HCT116 (cell line): ENCODE measurements at regions not wholly inside any gene's neighbourhood (a gene's known extent, or its start where the extent isn't known, plus 50 kb on each side); places are given as distances from the start of the nearest gene placed in this dataset.

Experiments used
- ATAC-seq: fragments of 200-7000 bp; cut with Tn5 transposase; 2 replicates; pipeline ENCODE4 v1.9.1; 2020; ENCODE audit warnings: mild to moderate bottlenecking, moderate library complexity
- BruUV-seq: library from RNA; stranded (reverse); fragments of 400-500 nt; replicated peaks from 2 replicates; lab custom pipeline; 2021; lab: Mats Ljungman, UMichigan
- CTCF ChIA-PET: fragments of 300-600 bp; sonication (Branson Sonifier 250); formaldehyde crosslinking; loops from one replicate; lab custom pipeline; 2021; ENCODE audit warnings: antibody characterized with exemption; lab: Charles Lee
- POLR2A ChIA-PET: fragments of 300-600, 350-600 bp; sonication (Branson Sonifier 250); formaldehyde crosslinking; loops from one replicate; lab custom pipeline; 2021; ENCODE audit warnings: antibody characterized with exemption; lab: Charles Lee
- RAD21 ChIA-PET, 2 experiments: fragments of 300-600 bp; sonication (Branson Sonifier 250); formaldehyde crosslinking; loops; one replicate each; lab custom pipeline; 2023; ENCODE audit warnings: low total read pairs in 2 of 2; ENCODE audit not compliant: uncharacterized antibody in 2 of 2, unreplicated experiment in 2 of 2, low non-redundant PET in 1 of 2; lab: Charles Lee
- DNase-seq: peaks from one replicate; pipeline ENCODE4 v3.0.0-alpha.2; 2010; ENCODE audit warnings: low read depth, low spot score
- H2AFZ ChIP-seq: fragments of 200-600 bp; shearing (Covaris generic), sonication (generic); 2 replicates; pipeline ENCODE4 v1.6.1; 2017; ENCODE audit warnings: low read depth, mixed run types, mixed read lengths, antibody characterized with exemption, low read length; ENCODE audit not compliant: poor library complexity, severe bottlenecking
- H3K27ac ChIP-seq: 2 replicates; pipeline ENCODE4 v1.5.1; 2012; ENCODE audit warnings: low read depth, low read length
- H3K27me3 ChIP-seq: fragments of 200-600 bp; sonication (generic); 2 replicates; pipeline ENCODE4 v1.6.1; 2016; ENCODE audit warnings: mixed run types, low read length, mixed read lengths; ENCODE audit not compliant: insufficient read depth
- H3K36me3 ChIP-seq, 2 experiments: fragments of 200-500 bp in 1 of 2; fragments of 200-600 bp in 1 of 2; sonication (Bioruptor generic) in 1 of 2; sonication (generic) in 1 of 2; 2 replicates each; pipeline versions ENCODE4 v1.5.1 to v1.6.1; 2014 to 2016; ENCODE audit warnings: low read length in 2 of 2, inconsistent platforms in 1 of 2, mixed read lengths in 1 of 2, mixed run types in 1 of 2; ENCODE audit not compliant: insufficient read depth in 2 of 2, control insufficient read depth in 1 of 2
- H3K4me1 ChIP-seq, 2 experiments: fragments of 200-600 bp in 1 of 2; sonication (generic) in 1 of 2; 2 replicates each; pipeline versions ENCODE4 v1.5.1 to v1.6.1; 2012 to 2017; ENCODE audit warnings: low read length in 2 of 2, inconsistent platforms in 1 of 2, mild to moderate bottlenecking in 1 of 2, mixed read lengths in 1 of 2, mixed run types in 1 of 2, moderate library complexity in 1 of 2; ENCODE audit not compliant: insufficient read depth in 2 of 2, control insufficient read depth in 1 of 2
- H3K4me2 ChIP-seq: fragments of 200-600 bp; sonication (generic); 2 replicates; pipeline ENCODE4 v1.6.1; 2017; ENCODE audit warnings: mixed run types, low read length, mixed read lengths
- H3K4me3 ChIP-seq, 2 experiments: fragments of 200-600 bp in 1 of 2; sonication (generic) in 1 of 2; replicated peaks in 1 of 2; 2 replicates each; pipeline ENCODE4 v1.5.1; 2011 to 2016; ENCODE audit warnings: low read length in 2 of 2, control low read depth in 1 of 2, low read depth in 1 of 2, mild to moderate bottlenecking in 1 of 2, mixed read lengths in 1 of 2, mixed run types in 1 of 2
- H3K79me2 ChIP-seq: fragments of 200-600 bp; sonication (generic); 2 replicates; pipeline ENCODE4 v1.6.1; 2017; ENCODE audit warnings: mild to moderate bottlenecking, mixed run types, low read length, moderate library complexity, mixed read lengths; ENCODE audit not compliant: insufficient read depth
- H3K9ac ChIP-seq: fragments of 200-600 bp; sonication (generic); 2 replicates; pipeline ENCODE4 v1.6.1; 2016; ENCODE audit warnings: low read length, mixed read lengths
- H3K9me2 ChIP-seq: fragments of 200-600 bp; sonication (generic), shearing (Covaris generic); 2 replicates; pipeline ENCODE4 v1.6.1; 2017; ENCODE audit warnings: mixed run types, mild to moderate bottlenecking, moderate library complexity; ENCODE audit not compliant: insufficient read depth
- H3K9me3 ChIP-seq, 2 experiments: fragments of 200-500 bp in 1 of 2; fragments of 200-600 bp in 1 of 2; sonication (Bioruptor generic) in 1 of 2; sonication (generic) in 1 of 2; 2 replicates each; pipeline ENCODE4 v1.6.1; 2014 to 2017; ENCODE audit warnings: low read length in 2 of 2, mixed read lengths in 2 of 2, inconsistent platforms in 1 of 2, low read depth in 1 of 2, mild to moderate bottlenecking in 1 of 2, mixed run types in 1 of 2, moderate library complexity in 1 of 2; ENCODE audit not compliant: control insufficient read depth in 1 of 2, insufficient read depth in 1 of 2
- H4K20me1 ChIP-seq: fragments of 200-600 bp; sonication (generic), shearing (Covaris generic); 2 replicates; pipeline ENCODE4 v1.6.1; 2017; ENCODE audit warnings: mixed run types, mild to moderate bottlenecking, moderate library complexity; ENCODE audit not compliant: insufficient read depth
- CBX3 ChIP-seq: IDR thresholded peaks from 2 replicates; pipeline ENCODE4 v1.6.1; 2012; ENCODE audit warnings: low read depth
- EGR1 ChIP-seq: IDR thresholded peaks from 2 replicates; pipeline ENCODE4 v1.6.1; 2012; ENCODE audit warnings: low read depth
- EZH2 ChIP-seq: fragments of 200-600 bp; sonication (generic); IDR thresholded peaks from 2 replicates; pipeline ENCODE4 v1.6.1; 2017; ENCODE audit warnings: antibody characterized with exemption, mixed run types
- EZH2phosphoT487 ChIP-seq: fragments of 200-600 bp; IDR thresholded peaks from 2 replicates; pipeline ENCODE4 v1.6.1; 2018; ENCODE audit warnings: antibody characterized with exemption, borderline replicate concordance
- FOSL1 ChIP-seq: IDR thresholded peaks from 2 replicates; pipeline ENCODE4 v1.6.1; 2012; ENCODE audit warnings: low read depth
- JUND ChIP-seq: IDR thresholded peaks from 2 replicates; pipeline ENCODE4 v1.6.1; 2012
- MAX ChIP-seq: IDR thresholded peaks from 2 replicates; pipeline ENCODE4 v1.6.1; 2012
- POLR2A ChIP-seq: IDR thresholded peaks from 2 replicates; pipeline ENCODE4 v1.7.0; 2011; ENCODE audit warnings: borderline replicate concordance; ENCODE audit not compliant: insufficient read depth, insufficient read length; ENCODE audit errors: extremely low read depth
- POLR2AphosphoS5 ChIP-seq: IDR thresholded peaks from 2 replicates; pipeline ENCODE4 v1.6.1; 2011; ENCODE audit warnings: mild to moderate bottlenecking, low read depth, low read length, moderate library complexity
- RAD21 ChIP-seq: IDR thresholded peaks from 2 replicates; pipeline ENCODE4 v1.6.1; 2012; ENCODE audit warnings: low read depth, mild to moderate bottlenecking
- REST ChIP-seq: IDR thresholded peaks from 2 replicates; pipeline ENCODE4 v1.6.1; 2012; ENCODE audit warnings: low read depth
- SRF ChIP-seq: IDR thresholded peaks from 2 replicates; pipeline ENCODE4 v1.6.1; 2012; ENCODE audit warnings: low read depth
- ZBTB33 ChIP-seq: IDR thresholded peaks from 2 replicates; pipeline ENCODE4 v1.6.1; 2011; ENCODE audit warnings: mild to moderate bottlenecking, low read length, moderate library complexity; ENCODE audit not compliant: insufficient replicate concordance; ENCODE audit errors: extremely low read depth
- intact Hi-C: fragments of 100-400 bp; cut with micrococcal nuclease; formaldehyde crosslinking; loops from 2 replicates; pipeline ENCODE4 v1.10.0; 2022
- TF ChIP-seq, protein P1 (sequence below): IDR thresholded peaks from 2 replicates; pipeline ENCODE4 v1.6.1; 2012

DNA sequence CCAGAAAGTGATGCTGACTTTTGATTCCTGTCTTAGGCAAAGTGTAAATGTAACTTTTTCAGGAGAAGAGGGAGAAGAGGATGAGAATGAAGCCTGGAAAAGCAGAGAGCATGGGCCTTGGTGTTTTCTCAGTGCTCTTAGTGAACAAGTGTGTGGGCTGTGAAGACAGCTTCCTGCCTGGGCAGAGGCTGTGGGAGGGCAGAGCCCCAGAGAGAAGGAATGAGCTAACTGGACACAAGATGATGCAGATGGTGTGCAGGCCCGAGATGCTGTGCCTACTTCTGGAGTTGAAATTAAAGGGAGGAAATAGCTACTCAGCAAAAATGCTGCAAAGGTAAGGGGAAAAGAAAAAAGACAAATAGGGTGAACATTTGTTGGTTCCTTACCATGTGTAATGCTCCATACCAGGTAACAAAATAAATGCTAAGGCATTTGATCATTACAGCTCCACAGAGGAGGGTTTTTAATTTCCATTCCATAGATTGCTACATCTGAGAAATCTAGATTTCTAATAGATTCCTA is 87.0 kb upstream of the CEP162 start:
- POLR2A ChIA-PET, result no interaction called here
- no peaks in the 10 kb centered on the region for H3K4me1 ChIP-seq
- DNase-seq (no peak), ATAC-seq (no peak)
- no peaks in the 10 kb centered on the region for H3K9me2 ChIP-seq
- H3K4me3 ChIP-seq, result no peak overlapping the region
- no peak overlapping the region for H3K9ac ChIP-seq
- TF ChIP-seq EZH2 (no peak), CBX3 (no peak), EGR1 (no peak), SRF (no peak)
- CTCF ChIA-PET, result no interaction called here
- peaks cover 10% of the 10 kb centered on the region; the same call in 1 of the 2 replicates for H3K27me3 ChIP-seq
- no peaks in the 10 kb centered on the region for H3K79me2 ChIP-seq
- H2AFZ ChIP-seq, result no peak overlapping the region
- no peaks in the 10 kb centered on the region for H4K20me1 ChIP-seq
- no peaks in the 10 kb centered on the region for H3K36me3 ChIP-seq
- no TSS peak for BruUV-seq
- H3K27ac ChIP-seq, result no peak overlapping the region
- intact Hi-C loops, result no loop called here
- no peaks in the 10 kb centered on the region for H3K9me3 ChIP-seq
- RAD21 ChIA-PET, result no interaction called here
- no peak overlapping the region for H3K4me2 ChIP-seq

DNA sequence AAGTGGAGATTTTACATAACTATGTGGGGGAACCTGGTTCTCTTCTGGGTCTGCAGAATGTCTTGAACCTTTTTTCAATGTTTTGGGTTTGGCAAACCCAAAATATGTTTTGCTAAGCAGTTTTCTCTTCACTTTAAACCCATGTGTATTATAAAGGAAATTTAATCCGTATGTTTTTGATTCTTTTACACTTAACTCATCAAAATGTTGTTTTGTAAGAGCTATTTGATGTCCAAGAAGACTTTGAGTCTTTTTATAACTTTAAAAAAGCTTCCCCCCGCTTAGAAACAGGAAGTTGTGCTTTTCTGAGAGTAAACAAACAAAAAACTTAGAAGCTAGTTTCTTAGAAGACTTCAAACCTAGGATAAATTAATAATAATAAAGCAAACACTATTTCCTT is 81.9 kb upstream of the CEP162 start:
- Histone ChIP-seq H3K4me2 (no peak overlapping the region), H3K9me3 (no peaks in the 10 kb centered on the region), H3K4me3 (no peak overlapping the region), H3K4me1 (no peaks in the 10 kb centered on the region), H3K79me2 (no peaks in the 10 kb centered on the region), H2AFZ (no peak overlapping the region), H3K36me3 (no peaks in the 10 kb centered on the region), H4K20me1 (no peaks in the 10 kb centered on the region), H3K27ac (no peak overlapping the region), H3K9me2 (no peaks in the 10 kb centered on the region), H3K9ac (no peak overlapping the region), H3K27me3 (peaks cover 10% of the 10 kb centered on the region; the same call in 1 of the 2 replicates)
- POLR2A ChIA-PET, result no interaction called here
- CTCF ChIA-PET, result interaction anchor here (1.3 kb wide), 1 partner anchor 113 kb away, joined by 3 read pairs; no protein-coding TSS in a partner anchor
- RAD21 ChIA-PET, result no interaction called here
- DNase-seq, result no peak
- intact Hi-C loops, result no loop called here
- no peak for ATAC-seq
- no TSS peak for BruUV-seq
- TF ChIP-seq RAD21 (no peak), POLR2AphosphoS5 (no peak), POLR2A (no peak), REST (no peak), EZH2phosphoT487 (no peak), MAX (no peak), JUND (no peak), FOSL1 (no peak), ZBTB33 (no peak)
- TF ChIP-seq, protein P1, sequence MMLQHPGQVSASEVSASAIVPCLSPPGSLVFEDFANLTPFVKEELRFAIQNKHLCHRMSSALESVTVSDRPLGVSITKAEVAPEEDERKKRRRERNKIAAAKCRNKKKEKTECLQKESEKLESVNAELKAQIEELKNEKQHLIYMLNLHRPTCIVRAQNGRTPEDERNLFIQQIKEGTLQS, result no peak
